ENCODE measurements at regions not wholly inside any gene's neighbourhood (a gene's known extent, or its start where the extent isn't known, plus 50 kb on each side); places are given as distances from the start of the nearest gene placed in this dataset.

GRCh38 chr15:25936004-25936403 is 72.9 kb upstream of the ATP10A start:
- TF ChIP-seq GATA3 (IDR thresholded peaks at IDR 0.05; ENCODE audit: low read depth, low read length) (no peak), GATA2 (IDR thresholded peaks at IDR 0.05; ENCODE audit: low read depth, low read length) (no peak)

Measured in SH-SY5Y (cell line).